ENCODE measurements at regions not wholly inside any gene's neighbourhood (a gene's known extent, or its start where the extent isn't known, plus 50 kb on each side); places are given as distances from the start of the nearest gene placed in this dataset.
"Not testable (repeated sequence)": the region's sequence is repeated elsewhere in the genome, so short reads cannot be mapped to it uniquely, and the experiment has no call there.

GRCh38 chr18:49731860-49732311, 81.4 kb downstream of the ACAA2 start:
- no peak for DNase-seq

- no peak for DNase-seq
These were observed 81.9 kb downstream of the ACAA2 start for GRCh38 chr18:49731421-49731841.

GRCh38 chr18:49730951-49731391, 82.4 kb downstream of the ACAA2 start:
- no peak for DNase-seq

GRCh38 chr18:49728542-49728941, 84.8 kb downstream of the ACAA2 start:
- peak; percentile 7 for DNase-seq

GRCh38 chr18:49727816-49728215, 85.5 kb downstream of the ACAA2 start:
- no peak for DNase-seq

GRCh38 chr18:49726675-49726963, 86.7 kb downstream of the ACAA2 start:
- no peak for DNase-seq

GRCh38 chr18:49725809-49726674, 87.3 kb downstream of the ACAA2 start:
- DNase-seq: no peak

GRCh38 chr18:49723648-49724180, 89.6 kb downstream of the ACAA2 start:
- no peak for DNase-seq

- no peak for DNase-seq
These were observed 90.9 kb downstream of the ACAA2 start for GRCh38 chr18:49722477-49722876.

- DNase-seq: no peak
These were observed 91.4 kb downstream of the ACAA2 start for GRCh38 chr18:49721981-49722380.

- not testable (repeated sequence) for DNase-seq
These were observed 92.4 kb downstream of the ACAA2 start for GRCh38 chr18:49720944-49721343.

- no peak for DNase-seq
These were observed 95.7 kb downstream of the ACAA2 start for GRCh38 chr18:49717617-49718016.

GRCh38 chr18:49716035-49716434, 97.3 kb downstream of the ACAA2 start:
- DNase-seq: no peak

GRCh38 chr18:49709347-49709690, 104.0 kb downstream of the ACAA2 start:
- DNase-seq: no peak

- DNase-seq: no peak
These were observed 104.5 kb downstream of the ACAA2 start for GRCh38 chr18:49708662-49709346.

- no peak for DNase-seq
These were observed 105.7 kb downstream of the ACAA2 start for GRCh38 chr18:49707599-49707998.

- DNase-seq: no peak
These were observed 109.0 kb downstream of the ACAA2 start for GRCh38 chr18:49704334-49704733.

GRCh38 chr18:49701190-49701589, 112.1 kb downstream of the ACAA2 start:
- no peak for DNase-seq

GRCh38 chr18:49699303-49699702, 114.0 kb downstream of the ACAA2 start:
- no peak for DNase-seq

- DNase-seq: no peak
These were observed 114.8 kb downstream of the ACAA2 start for GRCh38 chr18:49698525-49699025.

GRCh38 chr18:49697757-49698524, 115.4 kb downstream of the ACAA2 start:
- no peak for DNase-seq

GRCh38 chr18:49697049-49697448, 116.3 kb downstream of the ACAA2 start:
- no peak for DNase-seq

- no peak for DNase-seq
These were observed 118.9 kb downstream of the ACAA2 start for GRCh38 chr18:49694402-49694801.
